Neural crest cell (in vitro differentiated cells): ENCODE measurements at regions not wholly inside any gene's neighbourhood (a gene's known extent, or its start where the extent isn't known, plus 50 kb on each side); places are given as distances from the start of the nearest gene placed in this dataset.

Experiments
- DNase-seq: peaks from one replicate; pipeline ENCODE4 v3.0.0; 2021; ENCODE audit warnings: low read depth, mixed read lengths, low spot score
- H3K27ac Mint-ChIP-seq: one replicate; pipeline ENCODE4 v1.8.0; 2021; ENCODE audit warnings: mild to moderate bottlenecking, mixed read lengths; ENCODE audit not compliant: unreplicated experiment
- H3K27me3 Mint-ChIP-seq: 2 replicates; pipeline ENCODE4 v1.8.0; 2021; ENCODE audit warnings: low read depth, mild to moderate bottlenecking, mixed read lengths
- H3K36me3 Mint-ChIP-seq: 2 replicates; pipeline ENCODE4 v1.8.0; 2021; ENCODE audit warnings: low read depth, mild to moderate bottlenecking, mixed read lengths
- H3K4me1 Mint-ChIP-seq: 2 replicates; pipeline ENCODE4 v1.8.0; 2021; ENCODE audit warnings: mixed read lengths
- H3K4me3 Mint-ChIP-seq: one replicate; pipeline ENCODE4 v1.8.0; 2021; ENCODE audit warnings: mild to moderate bottlenecking, mixed read lengths
- H3K9me3 Mint-ChIP-seq: 2 replicates; pipeline ENCODE4 v1.8.0; 2021; ENCODE audit warnings: mixed read lengths
- CTCF ChIP-seq: fragments of 200-600 bp; sonication (generic); conservative IDR thresholded peaks from 2 replicates; pipeline ENCODE4 v1.5.0; 2021; ENCODE audit warnings: antibody characterized with exemption, mild to moderate bottlenecking

GRCh38 chr2:174656676-174657176 lies 59.1 kb upstream of the WIPF1 start:
- no peak overlapping the region for H3K27ac Mint-ChIP-seq

GRCh38 chr2:174656035-174656434 lies 58.4 kb upstream of the WIPF1 start:
- DNase-seq, result no peak
- H3K27me3 Mint-ChIP-seq, result no peaks in the 10 kb centered on the region

More at GRCh38 chr2:174656676-174657176, 59.1 kb upstream of the WIPF1 start:
- DNase-seq, result no peak
- Mint-ChIP-seq H3K36me3 (peaks cover 28% of the 10 kb centered on the region), H3K9me3 (peaks cover 14% of the 10 kb centered on the region), H3K4me1 (no peaks in the 10 kb centered on the region), H3K27me3 (no peaks in the 10 kb centered on the region), H3K4me3 (no peak overlapping the region)
- TF ChIP-seq CTCF, result no peak

DNA sequence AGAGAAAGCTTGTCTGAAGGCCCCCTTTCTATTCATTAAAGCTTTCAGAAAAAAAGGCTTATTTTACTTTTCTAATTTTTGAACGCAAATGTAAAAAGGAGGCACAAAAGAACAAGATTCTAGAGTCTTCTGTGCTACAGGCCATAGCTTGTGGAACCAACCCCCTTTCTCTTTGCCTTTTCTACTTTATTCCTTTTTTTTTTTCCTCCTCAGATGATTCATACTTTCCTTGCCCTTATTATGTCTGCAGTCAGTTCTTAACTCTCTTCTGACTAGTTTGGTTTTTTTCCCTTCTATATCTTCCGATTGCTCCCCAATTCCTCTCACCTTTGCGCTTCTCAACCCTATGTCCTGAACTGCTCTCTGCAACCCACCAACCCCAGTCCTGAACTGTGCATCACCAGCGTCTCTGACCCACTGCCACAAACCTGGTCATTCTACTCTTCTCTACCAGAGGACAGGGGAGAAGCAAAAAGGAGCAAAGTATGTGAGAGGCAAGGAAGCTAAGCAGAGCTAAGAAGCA lies 56.9 kb upstream of the WIPF1 start:
- no peak for TF ChIP-seq CTCF
- no peaks in the 10 kb centered on the region for H3K4me1 Mint-ChIP-seq

More at GRCh38 chr2:174656035-174656434, 58.4 kb upstream of the WIPF1 start:
- H3K4me3 Mint-ChIP-seq, result no peak overlapping the region
- H3K9me3 Mint-ChIP-seq, result peaks cover 14% of the 10 kb centered on the region
- H3K4me1 Mint-ChIP-seq, result no peaks in the 10 kb centered on the region
- H3K27ac Mint-ChIP-seq, result no peak overlapping the region
- H3K36me3 Mint-ChIP-seq, result peaks cover 28% of the 10 kb centered on the region
- TF ChIP-seq CTCF, result no peak

DNA sequence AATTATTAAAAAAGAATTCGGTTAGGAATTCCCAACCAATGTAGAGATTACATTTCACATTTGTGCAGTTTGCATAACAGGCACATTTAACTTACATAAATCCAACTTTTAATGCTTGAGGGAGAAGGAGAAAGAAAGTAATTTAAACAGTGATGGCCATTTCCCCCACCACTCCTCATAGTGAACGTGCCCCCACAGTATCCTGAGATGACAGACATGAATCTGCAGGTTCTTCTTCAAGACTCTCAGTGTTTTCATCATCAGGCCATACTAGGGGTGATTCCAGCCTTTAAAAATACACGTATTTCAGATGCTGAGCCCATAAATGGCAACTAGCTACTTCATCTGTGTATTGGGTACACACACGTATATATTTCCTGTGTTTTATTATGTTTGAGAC lies 51.3 kb upstream of the WIPF1 start:
- DNase-seq, result no peak
- TF ChIP-seq CTCF, result no peak
- Mint-ChIP-seq H3K36me3 (peaks cover 30% of the 10 kb centered on the region), H3K27ac (no peak overlapping the region), H3K4me3 (no peak overlapping the region), H3K9me3 (peaks cover 16% of the 10 kb centered on the region), H3K4me1 (peaks cover 4% of the 10 kb centered on the region), H3K27me3 (no peaks in the 10 kb centered on the region)

More for the DNA sequence above, 56.9 kb upstream of the WIPF1 start:
- no peak for DNase-seq
- Mint-ChIP-seq H3K27ac (no peak overlapping the region), H3K27me3 (no peaks in the 10 kb centered on the region), H3K4me3 (no peak overlapping the region), H3K9me3 (peaks cover 19% of the 10 kb centered on the region), H3K36me3 (peaks cover 36% of the 10 kb centered on the region)
